ENCODE measurements at regions not wholly inside any gene's neighbourhood (a gene's known extent, or its start where the extent isn't known, plus 50 kb on each side); places are given as distances from the start of the nearest gene placed in this dataset.

DNA sequence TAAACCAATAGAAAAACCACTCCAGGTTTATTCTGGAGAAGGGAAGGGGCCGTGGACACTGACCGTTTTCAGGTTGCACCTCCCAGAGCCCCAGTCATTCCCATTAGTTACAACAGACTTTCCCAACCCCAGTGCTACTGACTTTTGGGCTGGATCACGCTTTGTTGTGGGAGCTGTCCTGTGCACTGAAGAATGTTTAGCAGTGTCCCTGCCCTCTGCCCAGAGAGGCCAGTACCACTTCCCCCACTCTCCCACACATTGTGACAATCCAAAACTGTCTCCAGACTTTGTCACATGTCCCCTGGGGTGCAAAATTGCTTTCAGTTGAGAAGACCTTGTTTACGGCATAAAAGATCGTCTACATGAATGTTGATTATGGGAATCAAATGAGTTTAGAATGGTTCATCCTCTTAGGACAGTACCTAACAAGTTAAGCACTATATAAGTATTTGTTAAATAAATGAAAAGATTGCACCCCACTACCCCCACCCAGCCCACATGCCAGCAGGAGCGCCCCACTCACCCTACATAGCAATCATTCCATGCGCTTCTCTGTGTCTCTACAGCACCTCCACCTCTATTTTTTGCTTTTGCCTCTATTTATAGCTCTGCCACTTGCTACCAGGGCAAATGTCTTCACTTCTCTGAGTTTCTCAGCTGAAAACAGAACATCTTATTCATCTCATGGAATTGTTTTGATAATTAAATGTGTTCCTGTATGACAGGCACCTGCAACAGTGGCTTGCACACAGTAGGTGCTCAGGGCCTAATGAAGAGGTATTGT lies 104.9 kb downstream of the AXIN2 start:
- TF ChIP-seq, protein P1, sequence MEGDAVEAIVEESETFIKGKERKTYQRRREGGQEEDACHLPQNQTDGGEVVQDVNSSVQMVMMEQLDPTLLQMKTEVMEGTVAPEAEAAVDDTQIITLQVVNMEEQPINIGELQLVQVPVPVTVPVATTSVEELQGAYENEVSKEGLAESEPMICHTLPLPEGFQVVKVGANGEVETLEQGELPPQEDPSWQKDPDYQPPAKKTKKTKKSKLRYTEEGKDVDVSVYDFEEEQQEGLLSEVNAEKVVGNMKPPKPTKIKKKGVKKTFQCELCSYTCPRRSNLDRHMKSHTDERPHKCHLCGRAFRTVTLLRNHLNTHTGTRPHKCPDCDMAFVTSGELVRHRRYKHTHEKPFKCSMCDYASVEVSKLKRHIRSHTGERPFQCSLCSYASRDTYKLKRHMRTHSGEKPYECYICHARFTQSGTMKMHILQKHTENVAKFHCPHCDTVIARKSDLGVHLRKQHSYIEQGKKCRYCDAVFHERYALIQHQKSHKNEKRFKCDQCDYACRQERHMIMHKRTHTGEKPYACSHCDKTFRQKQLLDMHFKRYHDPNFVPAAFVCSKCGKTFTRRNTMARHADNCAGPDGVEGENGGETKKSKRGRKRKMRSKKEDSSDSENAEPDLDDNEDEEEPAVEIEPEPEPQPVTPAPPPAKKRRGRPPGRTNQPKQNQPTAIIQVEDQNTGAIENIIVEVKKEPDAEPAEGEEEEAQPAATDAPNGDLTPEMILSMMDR (IDR thresholded peaks at IDR 0.05): no peak
- no peak for TF ChIP-seq POLR2A (IDR thresholded peaks at IDR 0.05)

All from right lobe of liver (tissue), 4 donors.